IMR-90 (cell line): ENCODE measurements at regions not wholly inside any gene's neighbourhood (a gene's known extent, or its start where the extent isn't known, plus 50 kb on each side); places are given as distances from the start of the nearest gene placed in this dataset.

Experiments used
- ATAC-seq: fragments of 200-7000 bp; cut with Tn5 transposase; 2 replicates; pipeline ENCODE4 v1.9.1; 2020; ENCODE audit warnings: low read depth, mild to moderate bottlenecking, moderate library complexity
- BruUV-seq: library from RNA; stranded (reverse); fragments of 400-500 nt; replicated peaks from 2 replicates; lab custom pipeline; 2021; lab: Mats Ljungman, UMichigan
- CTCF ChIA-PET: fragments of 300-600 bp; formaldehyde crosslinking; extraction: SDS; loops from one replicate; lab custom pipeline; 2021; ENCODE audit warnings: antibody characterized with exemption; lab: Yijun Ruan, JAX
- POLR2A ChIA-PET: fragments of 300-600 bp; sonication (Branson Sonifier 250); formaldehyde crosslinking; loops from one replicate; lab custom pipeline; 2022; ENCODE audit warnings: antibody characterized with exemption; ENCODE audit not compliant: unreplicated experiment; lab: Charles Lee
- DNase-seq: peaks from one replicate; pipeline ENCODE4 v3.0.0; 2013
- H2AFZ ChIP-seq: replicated peaks from 2 replicates; pipeline ENCODE3; 2013; ENCODE audit warnings: low read length, mild to moderate bottlenecking; ENCODE audit not compliant: poor library complexity
- H2AK5ac ChIP-seq: 2 replicates; pipeline ENCODE4 v1.6.1; 2013; ENCODE audit warnings: low read depth, low read length, inconsistent platforms
- H2AK9ac ChIP-seq: replicated peaks from 2 replicates; pipeline ENCODE3; 2013; ENCODE audit warnings: mild to moderate bottlenecking, low read depth, low read length, moderate library complexity; ENCODE audit not compliant: poor library complexity
- H2BK120ac ChIP-seq: 2 replicates; pipeline ENCODE4 v1.6.1; 2013; ENCODE audit warnings: low read depth, low read length, inconsistent platforms
- H2BK15ac ChIP-seq: 3 replicates; pipeline ENCODE4 v1.6.1; 2013; ENCODE audit warnings: low read depth, low read length, inconsistent platforms
- H2BK20ac ChIP-seq: 2 replicates; pipeline ENCODE4 v1.6.1; 2013; ENCODE audit warnings: low read depth, mild to moderate bottlenecking, inconsistent platforms, low read length, moderate library complexity
- H2BK5ac ChIP-seq: 2 replicates; pipeline ENCODE4 v1.6.1; 2013; ENCODE audit warnings: mild to moderate bottlenecking, low read depth, low read length, inconsistent platforms; ENCODE audit not compliant: poor library complexity, severe bottlenecking
- H3K14ac ChIP-seq: replicated peaks from 2 replicates; pipeline ENCODE4 v1.6.1; 2013; ENCODE audit warnings: low read depth, low read length, inconsistent platforms
- H3K18ac ChIP-seq: 2 replicates; pipeline ENCODE4 v1.6.1; 2013; ENCODE audit warnings: low read depth, low read length, control low read depth
- H3K23ac ChIP-seq: 2 replicates; pipeline ENCODE4 v1.6.1; 2013; ENCODE audit warnings: low read depth, low read length, inconsistent platforms
- H3K27ac ChIP-seq: 2 replicates; pipeline ENCODE4 v1.5.1; 2013; ENCODE audit warnings: mild to moderate bottlenecking, control low read depth, low read length; ENCODE audit not compliant: insufficient read depth
- H3K27me3 ChIP-seq: 2 replicates; pipeline ENCODE4 v1.6.1; 2013; ENCODE audit warnings: low read length; ENCODE audit not compliant: control insufficient read depth, insufficient read depth
- H3K36me3 ChIP-seq: 2 replicates; pipeline ENCODE4 v1.6.1; 2013; ENCODE audit warnings: low read length, mixed read lengths; ENCODE audit not compliant: control insufficient read depth, insufficient read depth
- H3K4ac ChIP-seq: 2 replicates; pipeline ENCODE4 v1.6.1; 2013; ENCODE audit warnings: low read depth, low read length, inconsistent platforms
- H3K4me1 ChIP-seq: 2 replicates; pipeline ENCODE4 v1.6.1; 2013; ENCODE audit warnings: low read length, mixed read lengths; ENCODE audit not compliant: control insufficient read depth, insufficient read depth
- H3K4me2 ChIP-seq: 2 replicates; pipeline ENCODE4 v1.6.1; 2013; ENCODE audit warnings: low read depth, mild to moderate bottlenecking, control low read depth, low read length, moderate library complexity
- H3K4me3 ChIP-seq: 2 replicates; pipeline ENCODE4 v1.5.1; 2013; ENCODE audit warnings: low read depth, mild to moderate bottlenecking, control low read depth, low read length, moderate library complexity; ENCODE audit not compliant: insufficient read depth
- H3K56ac ChIP-seq: 2 replicates; pipeline ENCODE4 v1.6.1; 2013; ENCODE audit warnings: low read length, inconsistent platforms; ENCODE audit not compliant: insufficient read depth; ENCODE audit errors: extremely low read depth
- H3K79me1 ChIP-seq, 2 experiments: 2 replicates each; pipeline ENCODE4 v1.6.1; 2013; ENCODE audit warnings: low read length in 2 of 2, inconsistent platforms in 1 of 2, low read depth in 1 of 2
- H3K9ac ChIP-seq: 2 replicates; pipeline ENCODE4 v1.6.1; 2013; ENCODE audit warnings: low read depth, low read length, control low read depth
- H3K9me1 ChIP-seq: 2 replicates; pipeline ENCODE4 v1.6.1; 2013; ENCODE audit warnings: low read length, inconsistent platforms; ENCODE audit not compliant: insufficient read depth
- H3K9me3 ChIP-seq: 2 replicates; pipeline ENCODE4 v1.6.1; 2013; ENCODE audit warnings: low read length; ENCODE audit not compliant: control insufficient read depth, insufficient read depth
- H4K20me1 ChIP-seq: 2 replicates; pipeline ENCODE4 v1.6.1; 2013; ENCODE audit warnings: low read length, inconsistent platforms; ENCODE audit not compliant: insufficient read depth
- H4K5ac ChIP-seq: 2 replicates; pipeline ENCODE4 v1.6.1; 2013; ENCODE audit warnings: mild to moderate bottlenecking, low read depth, low read length, control low read depth
- H4K8ac ChIP-seq, 2 experiments: 2 replicates each; pipeline ENCODE4 v1.6.1; 2013; ENCODE audit warnings: low read depth in 2 of 2, low read length in 2 of 2, control low read depth in 1 of 2, inconsistent platforms in 1 of 2
- H4K91ac ChIP-seq: 2 replicates; pipeline ENCODE4 v1.6.1; 2013; ENCODE audit warnings: low read depth, low read length, inconsistent platforms; ENCODE audit not compliant: insufficient read depth
- CEBPB ChIP-seq: IDR thresholded peaks from 2 replicates; pipeline ENCODE4 v1.6.1; 2012; ENCODE audit warnings: low read depth, low read length, improper control_type of control experiment
- FOS ChIP-seq: fragments of 150-350 bp; IDR thresholded peaks from 2 replicates; pipeline ENCODE4 v1.6.1; 2016; ENCODE audit warnings: low read depth, low read length
- MAZ ChIP-seq: IDR thresholded peaks from 2 replicates; pipeline ENCODE4 v1.6.1; 2012; ENCODE audit warnings: low read depth, mild to moderate bottlenecking, low read length, improper control_type of control experiment, moderate library complexity, borderline replicate concordance
- POLR2A ChIP-seq: IDR thresholded peaks from 2 replicates; pipeline ENCODE4 v1.6.1; 2012; ENCODE audit warnings: mild to moderate bottlenecking, low read depth, low read length
- RAD21 ChIP-seq: IDR thresholded peaks from 2 replicates; pipeline ENCODE4 v1.6.1; 2012; ENCODE audit warnings: low read length, improper control_type of control experiment
- RCOR1 ChIP-seq: IDR thresholded peaks from 2 replicates; pipeline ENCODE4 v1.6.1; 2012; ENCODE audit warnings: mild to moderate bottlenecking, low read length, improper control_type of control experiment; ENCODE audit not compliant: insufficient replicate concordance
- RFX5 ChIP-seq: IDR thresholded peaks from 2 replicates; pipeline ENCODE4 v1.8.0; 2012; ENCODE audit warnings: low read depth, mild to moderate bottlenecking, low read length, moderate library complexity
- SMC3 ChIP-seq: fragments of 150-350 bp; IDR thresholded peaks from 2 replicates; pipeline ENCODE4 v1.6.1; 2016; ENCODE audit warnings: low read depth, mild to moderate bottlenecking, antibody characterized with exemption, low read length, moderate library complexity
- WGBS, 2 experiments: methylation state at CpG; one replicate each; pipeline versions ENCODE4 v1.1.5 to v1.1.7; 2013; ENCODE audit warnings: missing lambda C conversion rate in 2 of 2; ENCODE audit not compliant: insufficient read length in 1 of 2; ENCODE audit errors: extremely low coverage in 2 of 2; 5-methylcytosine and 5-hydroxymethylcytosine counted together
- dilution Hi-C: fragments of 300-500 bp; cut with HindIII; formaldehyde crosslinking; loops from one replicate; pipeline ENCODE4 v1.14.3; 2018; ENCODE audit warnings: low sequenced_read_pairs; ENCODE audit not compliant: unreplicated experiment
- in situ Hi-C: fragments of 300-500 bp; cut with MboI; formaldehyde crosslinking; loops from 3 replicates; pipeline ENCODE4 v1.14.3; 2019; ENCODE audit warnings: low sequenced_read_pairs, inconsistent platforms, mixed read lengths
- intact Hi-C: fragments of 100-400 bp; cut with micrococcal nuclease; formaldehyde crosslinking; loops from 2 replicates; pipeline ENCODE4 v1.10.0; 2022
- TF ChIP-seq, protein P1 (sequence below): fragments of 150-350 bp; IDR thresholded peaks from 2 replicates; pipeline ENCODE4 v1.6.1; 2016; ENCODE audit warnings: low read depth, mild to moderate bottlenecking, low read length, moderate library complexity, borderline replicate concordance
- TF ChIP-seq, protein P2 (sequence below): conservative IDR thresholded peaks from 2 replicates; pipeline ENCODE4 v1.5.1; 2012; ENCODE audit warnings: mild to moderate bottlenecking, low read depth, low read length, improper control_type of control experiment
- TF ChIP-seq, protein P3 (sequence below): fragments of 150-350 bp; IDR thresholded peaks from 2 replicates; pipeline ENCODE4 v1.6.1; 2017; ENCODE audit warnings: mild to moderate bottlenecking, antibody characterized with exemption, low read length, low read depth

DNA sequence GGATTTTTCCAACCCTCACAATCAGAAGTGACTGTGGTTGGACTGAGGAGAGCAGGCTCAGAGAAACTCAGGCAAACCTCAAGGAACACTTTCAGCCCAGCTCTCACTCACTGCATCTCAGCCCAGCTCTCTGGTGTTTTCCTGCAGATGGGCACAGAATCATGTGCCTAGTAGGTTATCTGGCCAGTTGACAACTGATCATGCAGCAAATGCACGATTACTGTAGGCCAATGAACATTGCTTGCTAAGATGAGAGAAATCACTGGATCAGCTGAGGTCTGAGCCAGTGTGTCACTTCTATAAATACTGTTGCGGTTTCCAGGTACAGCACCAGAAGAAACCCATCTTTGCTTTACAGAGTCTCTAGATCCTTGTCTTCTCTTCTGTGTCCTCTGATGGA, 540.5 kb downstream of the CD83 start:
- POLR2A ChIA-PET, result no interaction called here
- in situ Hi-C loops, result no loop called here
- Histone ChIP-seq H3K36me3 (no peaks in the 10 kb centered on the region), H2BK20ac (no peak overlapping the region), H3K4ac (0 out of 2 replicates have a peak overlapping the region, but pooled peaks have one; percentile 3), H2AK5ac (no peak overlapping the region), H3K9me3 (no peaks in the 10 kb centered on the region), H4K5ac (no peak overlapping the region), H3K9me1 (peaks cover 3% of the 10 kb centered on the region), H2BK120ac (no peak overlapping the region), H3K79me1 (no peaks in the 10 kb centered on the region), H3K4me1 (peaks cover 10% of the 10 kb centered on the region), H4K8ac (no peak overlapping the region), H2BK5ac (no peak overlapping the region), H3K18ac (no peak overlapping the region), H4K20me1 (no peaks in the 10 kb centered on the region), H2BK15ac (no peak overlapping the region), H4K91ac (no peak overlapping the region), H3K23ac (no peak overlapping the region), H3K4me2 (no peak overlapping the region), H2AFZ (no peak overlapping the region), H3K27me3 (peaks cover 2% of the 10 kb centered on the region; the same call in 1 of the 2 replicates), H3K9ac (no peak overlapping the region), H3K27ac (no peak overlapping the region), H3K14ac (no peak overlapping the region), H2AK9ac (no peak overlapping the region), H3K4me3 (no peak overlapping the region), H3K56ac (no peak overlapping the region)
- ATAC-seq (no peak), DNase-seq (no peak)
- TF ChIP-seq CEBPB, result no peak
- TF ChIP-seq, protein P1, sequence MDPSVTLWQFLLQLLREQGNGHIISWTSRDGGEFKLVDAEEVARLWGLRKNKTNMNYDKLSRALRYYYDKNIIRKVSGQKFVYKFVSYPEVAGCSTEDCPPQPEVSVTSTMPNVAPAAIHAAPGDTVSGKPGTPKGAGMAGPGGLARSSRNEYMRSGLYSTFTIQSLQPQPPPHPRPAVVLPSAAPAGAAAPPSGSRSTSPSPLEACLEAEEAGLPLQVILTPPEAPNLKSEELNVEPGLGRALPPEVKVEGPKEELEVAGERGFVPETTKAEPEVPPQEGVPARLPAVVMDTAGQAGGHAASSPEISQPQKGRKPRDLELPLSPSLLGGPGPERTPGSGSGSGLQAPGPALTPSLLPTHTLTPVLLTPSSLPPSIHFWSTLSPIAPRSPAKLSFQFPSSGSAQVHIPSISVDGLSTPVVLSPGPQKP, result no peak
- TF ChIP-seq FOS, result no peak
- no peak for TF ChIP-seq RAD21
- no peak for TF ChIP-seq POLR2A
- no peak for TF ChIP-seq RCOR1
- TF ChIP-seq SMC3, result no peak
- TF ChIP-seq RFX5, result no peak
- TF ChIP-seq MAZ, result no peak
- TF ChIP-seq, protein P2, sequence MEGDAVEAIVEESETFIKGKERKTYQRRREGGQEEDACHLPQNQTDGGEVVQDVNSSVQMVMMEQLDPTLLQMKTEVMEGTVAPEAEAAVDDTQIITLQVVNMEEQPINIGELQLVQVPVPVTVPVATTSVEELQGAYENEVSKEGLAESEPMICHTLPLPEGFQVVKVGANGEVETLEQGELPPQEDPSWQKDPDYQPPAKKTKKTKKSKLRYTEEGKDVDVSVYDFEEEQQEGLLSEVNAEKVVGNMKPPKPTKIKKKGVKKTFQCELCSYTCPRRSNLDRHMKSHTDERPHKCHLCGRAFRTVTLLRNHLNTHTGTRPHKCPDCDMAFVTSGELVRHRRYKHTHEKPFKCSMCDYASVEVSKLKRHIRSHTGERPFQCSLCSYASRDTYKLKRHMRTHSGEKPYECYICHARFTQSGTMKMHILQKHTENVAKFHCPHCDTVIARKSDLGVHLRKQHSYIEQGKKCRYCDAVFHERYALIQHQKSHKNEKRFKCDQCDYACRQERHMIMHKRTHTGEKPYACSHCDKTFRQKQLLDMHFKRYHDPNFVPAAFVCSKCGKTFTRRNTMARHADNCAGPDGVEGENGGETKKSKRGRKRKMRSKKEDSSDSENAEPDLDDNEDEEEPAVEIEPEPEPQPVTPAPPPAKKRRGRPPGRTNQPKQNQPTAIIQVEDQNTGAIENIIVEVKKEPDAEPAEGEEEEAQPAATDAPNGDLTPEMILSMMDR, result no peak
- TF ChIP-seq, protein P3, sequence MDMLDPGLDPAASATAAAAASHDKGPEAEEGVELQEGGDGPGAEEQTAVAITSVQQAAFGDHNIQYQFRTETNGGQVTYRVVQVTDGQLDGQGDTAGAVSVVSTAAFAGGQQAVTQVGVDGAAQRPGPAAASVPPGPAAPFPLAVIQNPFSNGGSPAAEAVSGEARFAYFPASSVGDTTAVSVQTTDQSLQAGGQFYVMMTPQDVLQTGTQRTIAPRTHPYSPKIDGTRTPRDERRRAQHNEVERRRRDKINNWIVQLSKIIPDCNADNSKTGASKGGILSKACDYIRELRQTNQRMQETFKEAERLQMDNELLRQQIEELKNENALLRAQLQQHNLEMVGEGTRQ, result no peak
- dilution Hi-C loops, result no loop called here
- CTCF ChIA-PET, result no interaction called here
- intact Hi-C loops, result no loop called here
- BruUV-seq, result no TSS peak
- WGBS, 2 experiments, result no CpG with 5 or more reads among the region's 2 CpGs
